ENCODE measurements at regions not wholly inside any gene's neighbourhood (a gene's known extent, or its start where the extent isn't known, plus 50 kb on each side); places are given as distances from the start of the nearest gene placed in this dataset.
"Not testable (repeated sequence)": the region's sequence is repeated elsewhere in the genome, so short reads cannot be mapped to it uniquely, and the experiment has no call there.

DNA sequence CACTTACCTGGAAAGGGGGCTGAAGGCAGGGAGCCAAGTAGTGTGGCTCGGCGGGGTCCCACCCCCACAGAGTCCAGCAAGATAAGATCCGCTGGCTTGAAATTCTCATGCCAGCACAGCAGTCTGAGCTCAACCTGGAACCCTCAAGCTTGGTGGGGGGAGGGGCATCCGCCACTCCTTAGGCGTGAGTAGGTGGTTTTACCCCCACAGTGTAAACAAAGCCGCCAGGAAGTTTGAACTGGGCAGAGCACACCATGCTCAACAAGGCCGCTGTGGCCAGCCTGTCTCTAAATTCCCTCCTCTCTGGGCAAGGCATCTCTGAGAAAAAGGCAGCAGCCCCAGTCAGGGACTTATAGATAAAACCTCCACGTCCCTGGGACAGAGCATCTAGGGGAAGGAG is 156.3 kb downstream of the KBTBD8 start:
- DNase-seq (ENCODE audit: low read depth), result no peak

GRCh38 chr3:67167481-67167880 is 169.4 kb downstream of the KBTBD8 start:
- no peak for DNase-seq (ENCODE audit: low read depth)

GRCh38 chr3:67171841-67172240 is 173.7 kb downstream of the KBTBD8 start:
- no peak for DNase-seq (ENCODE audit: low read depth)

DNA sequence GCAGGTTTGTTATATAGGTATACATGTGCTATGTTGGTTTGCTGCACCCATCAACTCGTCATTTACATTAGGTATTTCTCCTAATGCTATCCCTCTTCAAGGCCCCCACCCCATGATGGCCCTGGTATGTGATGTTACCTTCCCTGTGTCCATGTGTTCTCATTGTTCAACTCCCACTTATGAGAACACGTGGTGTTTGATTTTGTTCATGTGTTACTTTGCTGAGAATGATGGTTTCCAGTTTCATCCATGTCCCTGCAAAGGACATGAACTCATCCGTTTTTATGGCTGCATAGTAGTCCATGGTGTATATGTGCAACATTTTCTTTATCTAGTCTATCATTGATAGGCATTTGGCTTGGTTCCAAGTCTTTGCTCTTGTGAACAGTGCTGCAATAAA is 175.0 kb downstream of the KBTBD8 start:
- DNase-seq (ENCODE audit: low read depth), result not testable (repeated sequence)

DNA sequence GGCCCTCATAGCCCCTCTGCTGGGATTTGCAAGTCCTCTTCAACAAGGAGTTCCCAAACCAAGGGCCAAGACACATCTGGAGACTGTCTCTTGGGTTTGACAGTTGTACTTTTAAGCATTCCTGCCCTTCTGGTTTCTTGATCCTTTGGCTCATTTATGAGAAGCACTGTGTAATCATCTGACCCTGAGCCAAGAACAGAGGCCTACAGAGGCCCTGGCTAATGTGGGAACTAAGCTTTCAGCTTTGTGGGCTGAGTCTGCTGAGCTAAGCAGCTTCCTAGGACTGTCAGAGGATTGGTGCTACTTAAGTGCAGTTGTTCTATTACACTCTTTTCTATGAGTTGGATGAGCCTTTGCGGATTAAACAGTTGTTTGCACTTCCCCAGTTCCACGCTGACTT is 178.3 kb downstream of the KBTBD8 start:
- DNase-seq (ENCODE audit: low read depth), result no peak

GRCh38 chr3:67192466-67192865 is 194.4 kb downstream of the KBTBD8 start:
- no peak for DNase-seq (ENCODE audit: low read depth)

GRCh38 chr3:67196677-67197076 is 198.6 kb downstream of the KBTBD8 start:
- no peak for DNase-seq (ENCODE audit: low read depth)

DNA sequence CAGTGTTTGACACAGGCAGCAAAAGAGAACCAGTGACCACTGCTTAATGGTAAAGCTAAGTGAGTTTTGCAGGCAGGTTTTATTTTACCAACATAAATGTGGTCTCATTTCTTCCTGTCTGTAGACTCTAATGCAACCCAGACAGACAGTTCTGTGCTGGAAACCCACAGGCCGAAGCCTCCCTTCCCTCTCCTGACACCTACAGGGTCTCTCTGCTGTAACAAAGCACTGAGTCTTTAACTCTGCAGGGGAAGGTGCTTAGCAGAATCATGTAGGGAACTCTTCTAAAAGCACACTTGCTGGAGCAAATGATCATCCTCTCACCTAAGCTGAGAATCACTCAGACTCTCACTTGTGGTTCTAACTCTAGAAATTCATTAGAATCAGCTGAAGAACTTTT is 200.3 kb downstream of the KBTBD8 start:
- DNase-seq (ENCODE audit: low read depth), result no peak

GRCh38 chr3:67200618-67201017 is 202.5 kb downstream of the KBTBD8 start:
- DNase-seq (ENCODE audit: low read depth), result no peak

- DNase-seq (ENCODE audit: low read depth), result no peak
Measured at GRCh38 chr3:67201026-67201425, 202.9 kb downstream of the KBTBD8 start.

GRCh38 chr3:67202053-67202452 is 203.9 kb downstream of the KBTBD8 start:
- DNase-seq (ENCODE audit: low read depth), result no peak

DNA sequence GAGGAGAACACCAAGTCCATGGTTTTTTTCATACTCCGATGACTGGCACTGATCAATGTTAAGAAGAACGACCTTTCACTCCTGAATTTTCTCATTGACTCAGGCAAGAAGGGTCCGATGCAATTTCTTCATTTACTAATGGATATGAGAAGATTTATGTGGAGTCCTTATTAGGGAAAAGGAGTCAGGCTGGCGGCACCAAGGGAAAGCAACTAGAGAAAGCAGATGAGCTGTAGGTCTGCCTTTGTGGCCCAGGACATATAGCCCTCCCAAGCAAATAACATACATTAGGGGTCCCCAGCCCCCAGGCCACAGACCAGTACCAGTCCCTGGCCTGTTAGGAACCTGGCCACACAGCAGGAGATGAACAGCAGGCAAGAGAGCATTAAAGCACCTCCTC is 206.8 kb downstream of the KBTBD8 start:
- DNase-seq (ENCODE audit: low read depth), result no peak

DNA sequence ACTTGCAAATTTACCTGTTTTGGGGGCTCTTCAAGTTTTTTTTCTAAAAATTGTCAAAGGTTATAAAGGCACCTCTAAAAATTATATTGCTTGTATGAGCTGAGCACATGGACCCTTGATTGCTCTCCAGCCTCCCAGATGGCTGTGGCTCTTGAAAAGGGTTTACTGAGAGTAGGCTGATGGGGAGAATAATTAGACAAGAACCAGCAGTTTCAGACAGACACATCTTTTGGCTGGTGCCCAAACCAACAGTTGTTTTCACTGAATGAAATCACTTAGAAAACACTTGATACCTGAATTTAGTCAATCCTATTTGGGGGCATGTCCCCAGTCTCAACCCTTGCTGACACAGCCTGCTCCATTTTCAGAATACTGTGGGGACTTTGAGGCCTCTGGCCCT is 217.6 kb downstream of the KBTBD8 start:
- DNase-seq (ENCODE audit: low read depth), result no peak

DNA sequence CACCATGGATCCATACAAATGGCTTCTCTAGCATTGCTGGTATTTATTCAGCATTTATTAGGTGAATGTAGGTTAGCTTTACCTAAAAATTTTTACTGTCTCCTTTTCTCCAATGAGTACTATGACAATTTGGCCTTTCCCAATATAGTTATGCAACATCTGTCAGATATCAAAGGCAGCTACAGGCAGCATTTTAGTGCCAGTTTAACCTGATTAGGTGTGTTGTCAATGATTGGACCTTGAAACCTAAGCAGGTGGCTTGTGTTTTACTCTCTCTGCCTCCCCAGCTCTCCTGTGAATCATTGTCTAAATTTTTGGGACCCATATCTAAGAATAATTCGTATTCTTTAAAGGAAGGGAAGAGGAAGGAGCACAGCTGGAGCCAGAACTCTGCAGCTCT is 228.9 kb downstream of the KBTBD8 start:
- DNase-seq (ENCODE audit: low read depth), result no peak

DNA sequence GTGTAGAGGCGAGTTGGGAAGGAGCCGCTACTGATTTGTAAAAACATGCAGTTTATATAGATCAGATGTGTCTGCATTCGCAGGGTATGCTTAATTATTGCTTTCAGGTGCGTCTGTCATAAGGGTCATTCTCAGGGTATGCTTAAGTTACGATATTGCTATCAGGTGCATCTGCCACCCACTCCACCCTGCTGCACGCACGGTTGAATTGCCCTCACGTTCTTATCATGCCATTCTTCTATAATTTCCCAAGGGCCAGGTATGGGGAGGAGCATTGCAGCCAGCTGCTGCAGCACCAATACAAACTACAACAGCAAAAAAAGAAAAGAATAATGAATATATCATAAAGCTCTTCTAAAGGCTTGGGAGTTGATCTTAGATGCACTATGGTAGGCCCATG is 230.0 kb downstream of the KBTBD8 start:
- DNase-seq (ENCODE audit: low read depth), result no peak

- no peak for DNase-seq (ENCODE audit: low read depth)
Measured at GRCh38 chr3:67232642-67233041, 234.5 kb downstream of the KBTBD8 start.

GRCh38 chr3:67239353-67239752 is 241.2 kb downstream of the KBTBD8 start:
- DNase-seq (ENCODE audit: low read depth), result no peak

GRCh38 chr3:67241084-67241483 is 243.0 kb downstream of the KBTBD8 start:
- DNase-seq (ENCODE audit: low read depth), result no peak

DNA sequence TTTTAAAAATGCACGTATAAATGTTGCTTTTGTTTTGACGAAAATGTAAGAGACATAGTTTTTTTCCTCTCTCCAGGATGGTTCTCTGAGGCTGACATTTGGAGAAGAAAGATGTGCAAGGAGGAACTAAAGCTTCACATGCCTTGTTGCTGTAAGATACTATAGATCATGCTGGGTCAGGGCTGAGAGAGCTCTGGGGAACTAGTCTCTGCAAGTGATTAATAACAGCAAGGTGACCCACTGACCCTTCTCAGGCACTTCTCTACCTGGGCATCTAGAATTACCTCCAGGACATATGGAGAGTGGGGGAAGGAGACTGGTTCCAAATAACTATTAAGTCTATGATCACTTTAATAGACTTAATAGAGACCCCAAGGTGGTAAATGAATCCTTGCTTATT is 246.0 kb downstream of the KBTBD8 start:
- no peak for DNase-seq (ENCODE audit: low read depth)

- no peak for DNase-seq (ENCODE audit: low read depth)
Measured at GRCh38 chr3:67245545-67245944, 247.4 kb downstream of the KBTBD8 start.

DNA sequence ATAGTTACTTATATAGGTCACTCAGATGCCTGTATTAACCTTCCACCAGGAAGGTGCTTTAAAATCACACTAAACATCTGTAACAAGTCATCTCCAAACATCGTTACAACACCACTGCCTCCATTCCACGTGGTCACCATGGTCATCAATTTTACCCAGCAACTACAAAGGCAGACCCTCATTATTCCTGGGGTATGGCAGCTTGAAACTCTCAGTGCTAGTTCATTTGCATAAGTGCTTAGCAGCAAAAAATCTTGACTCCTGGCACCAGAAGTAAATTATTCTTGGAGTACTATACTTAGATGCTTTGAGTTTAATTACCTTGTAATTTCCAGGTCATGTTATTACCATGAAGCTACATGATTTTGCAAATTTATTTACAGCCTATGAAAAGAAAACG is 250.6 kb downstream of the KBTBD8 start:
- no peak for DNase-seq (ENCODE audit: low read depth)

DNA sequence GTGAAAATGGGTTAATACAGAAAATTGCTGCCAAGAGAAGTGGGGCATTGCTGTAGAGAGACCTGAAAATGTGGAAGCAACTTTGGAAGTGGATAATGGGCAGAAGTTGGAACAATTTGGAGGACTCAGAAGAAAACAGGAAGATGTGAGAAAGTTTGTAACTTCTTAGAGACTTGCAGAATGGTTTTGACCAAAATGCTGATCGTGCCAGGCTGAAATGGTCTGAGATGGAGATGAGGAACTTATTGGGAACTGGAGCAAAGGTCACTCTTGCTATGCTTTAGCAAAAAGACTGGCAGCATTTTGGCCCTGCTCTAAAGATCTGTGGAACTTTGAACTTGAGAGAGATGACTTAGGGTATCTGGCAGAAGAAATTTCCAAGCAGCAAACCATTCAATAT is 254.8 kb downstream of the KBTBD8 start:
- not testable (repeated sequence) for DNase-seq (ENCODE audit: low read depth)

GRCh38 chr3:67278015-67278618 is 280.0 kb downstream of the KBTBD8 start:
- no peak for DNase-seq (ENCODE audit: low read depth)

DNA sequence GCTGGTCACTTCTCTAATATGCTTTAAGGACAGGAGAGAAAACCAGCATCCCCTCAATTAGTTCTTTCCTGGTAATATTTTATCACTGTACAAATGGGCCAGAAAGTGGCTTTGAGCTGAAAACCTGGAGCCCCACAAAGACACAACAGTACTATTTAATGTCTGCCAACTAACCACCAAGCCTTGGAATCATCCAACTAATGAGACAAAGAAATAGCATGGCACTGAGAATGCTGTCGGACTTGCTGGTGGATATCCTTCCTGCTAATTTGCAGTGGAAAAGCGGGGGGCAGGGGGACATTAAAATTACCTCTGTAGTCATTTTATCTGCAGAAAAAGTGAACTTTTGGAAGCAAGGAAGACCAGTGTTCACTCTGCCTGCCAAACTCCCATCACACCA is 288.5 kb downstream of the KBTBD8 start:
- no peak for DNase-seq (ENCODE audit: low read depth)
